HG03575 (cell line): ENCODE measurements at regions not wholly inside any gene's neighbourhood (a gene's known extent, or its start where the extent isn't known, plus 50 kb on each side); places are given as distances from the start of the nearest gene placed in this dataset.

ENCODE experiments used
- ATAC-seq: cut with Tn5 transposase; IDR thresholded peaks from one replicate; pipeline ENCODE4 v1.9.1; 2021; ENCODE audit not compliant: unreplicated experiment, insufficient number of reproducible peaks, low FRiP score; ENCODE audit errors: extremely low read depth

DNA sequence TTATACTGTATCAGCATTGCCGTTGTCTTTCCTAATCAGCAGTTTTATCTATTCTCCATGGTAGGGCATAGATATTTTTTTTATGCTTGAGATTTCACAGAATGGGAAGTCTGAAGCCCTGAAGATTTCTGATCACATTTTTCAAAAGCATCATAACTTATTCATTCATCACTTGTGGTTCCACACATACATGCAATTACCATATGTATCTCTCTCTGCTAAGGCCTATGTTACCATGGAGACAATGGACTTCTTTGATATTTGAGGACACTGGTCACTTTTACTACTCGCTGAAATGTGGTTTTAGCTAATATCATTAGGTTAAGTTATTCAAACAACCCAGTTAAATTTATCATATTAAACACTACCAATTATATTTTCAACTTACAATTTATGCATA is 1827.0 kb downstream of the MRPL39 start:
- ATAC-seq, result no peak

DNA sequence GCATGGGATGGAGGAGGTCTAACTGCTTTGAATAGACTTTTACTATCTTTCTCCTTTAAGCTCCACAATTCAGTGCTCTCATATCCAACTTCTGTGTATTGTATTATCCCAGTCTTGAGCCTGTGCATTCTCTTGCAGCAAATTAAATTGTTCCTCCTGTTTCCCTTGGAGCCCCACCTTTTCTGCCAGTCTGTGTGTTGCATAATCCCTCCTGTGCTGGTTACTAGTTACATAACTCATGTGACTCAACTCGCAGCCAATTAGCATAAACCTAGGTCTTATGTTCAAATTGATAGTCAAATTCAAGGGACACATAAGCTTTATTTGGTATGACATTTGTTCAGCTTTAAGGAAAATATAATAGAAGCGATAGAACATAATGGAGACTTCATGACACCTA is 1863.5 kb downstream of the MRPL39 start:
- ATAC-seq, result no peak

DNA sequence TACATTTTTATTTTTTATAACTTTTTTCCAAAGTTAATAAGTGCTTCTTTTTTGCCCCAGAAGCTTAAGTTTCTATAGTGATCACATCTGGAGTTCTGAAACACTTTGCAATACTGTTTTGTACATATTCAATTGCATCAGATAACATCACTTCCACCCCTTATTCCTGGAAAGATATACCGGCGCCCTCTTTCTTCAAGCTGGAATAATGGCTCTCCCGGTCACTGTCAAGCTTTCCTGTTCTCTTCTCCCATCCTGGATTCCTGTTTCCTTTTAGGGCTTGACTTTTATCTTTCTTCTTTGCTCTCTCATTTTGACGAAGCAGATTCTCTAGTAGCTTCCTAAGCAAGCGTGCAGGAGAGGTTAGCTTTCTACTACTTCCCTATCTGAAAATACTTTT is 1866.8 kb downstream of the MRPL39 start:
- no peak for ATAC-seq

DNA sequence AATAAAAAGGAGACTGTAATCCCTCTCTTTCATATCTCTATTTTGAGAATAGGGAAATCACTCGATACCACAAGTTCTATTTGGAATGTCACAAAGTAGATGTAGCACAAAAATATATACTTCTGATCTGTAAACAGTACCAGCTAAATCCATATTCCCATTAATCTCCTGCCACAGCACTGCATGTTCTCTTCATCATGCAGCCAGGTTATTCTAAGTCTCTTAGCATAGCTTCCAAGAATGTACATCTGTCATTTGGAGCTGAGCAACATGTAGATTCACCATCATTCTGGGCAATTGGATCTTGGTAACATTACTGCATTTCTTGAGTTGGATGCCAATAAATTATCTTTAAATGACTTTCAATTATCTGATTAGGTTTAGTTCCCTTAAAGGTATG is 1874.5 kb downstream of the MRPL39 start:
- no peak for ATAC-seq

DNA sequence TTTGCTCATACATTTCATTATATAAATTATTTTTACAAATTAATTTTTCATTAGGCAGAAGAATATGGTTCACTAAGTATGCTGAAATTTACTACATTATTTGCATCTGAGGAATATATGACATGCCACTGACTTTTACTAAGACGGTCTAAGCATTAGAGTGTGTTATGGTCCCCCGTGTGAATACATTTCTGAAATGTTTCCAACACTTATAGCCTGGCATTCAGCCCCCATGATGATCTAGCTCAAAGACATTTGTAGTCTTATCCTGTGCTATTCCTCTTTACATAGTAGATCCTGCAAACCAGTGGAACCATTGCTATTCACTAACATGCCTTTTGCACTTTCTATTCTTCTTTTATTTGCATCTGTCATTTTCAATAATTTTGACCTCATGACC is 1878.0 kb downstream of the MRPL39 start:
- no peak for ATAC-seq

DNA sequence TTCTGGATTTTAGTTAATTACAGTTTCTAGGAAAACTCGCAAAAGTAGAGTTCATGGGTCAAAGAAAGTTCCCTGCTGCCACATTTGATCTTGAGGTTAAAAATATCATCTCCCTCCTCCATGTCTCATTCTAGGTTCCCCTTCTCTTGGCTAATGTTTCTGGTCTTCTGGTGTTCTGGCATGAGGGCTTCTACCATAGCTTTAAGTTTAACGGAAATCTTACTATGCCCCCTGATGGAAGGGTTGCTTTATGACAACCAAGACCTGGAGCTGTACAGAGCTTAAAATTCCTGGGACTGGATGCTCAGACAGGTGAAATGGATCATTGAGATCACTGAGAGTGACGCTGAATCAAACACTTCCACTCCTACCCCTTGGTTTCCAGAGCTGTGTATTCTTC is 1881.7 kb downstream of the MRPL39 start:
- ATAC-seq, result no peak

DNA sequence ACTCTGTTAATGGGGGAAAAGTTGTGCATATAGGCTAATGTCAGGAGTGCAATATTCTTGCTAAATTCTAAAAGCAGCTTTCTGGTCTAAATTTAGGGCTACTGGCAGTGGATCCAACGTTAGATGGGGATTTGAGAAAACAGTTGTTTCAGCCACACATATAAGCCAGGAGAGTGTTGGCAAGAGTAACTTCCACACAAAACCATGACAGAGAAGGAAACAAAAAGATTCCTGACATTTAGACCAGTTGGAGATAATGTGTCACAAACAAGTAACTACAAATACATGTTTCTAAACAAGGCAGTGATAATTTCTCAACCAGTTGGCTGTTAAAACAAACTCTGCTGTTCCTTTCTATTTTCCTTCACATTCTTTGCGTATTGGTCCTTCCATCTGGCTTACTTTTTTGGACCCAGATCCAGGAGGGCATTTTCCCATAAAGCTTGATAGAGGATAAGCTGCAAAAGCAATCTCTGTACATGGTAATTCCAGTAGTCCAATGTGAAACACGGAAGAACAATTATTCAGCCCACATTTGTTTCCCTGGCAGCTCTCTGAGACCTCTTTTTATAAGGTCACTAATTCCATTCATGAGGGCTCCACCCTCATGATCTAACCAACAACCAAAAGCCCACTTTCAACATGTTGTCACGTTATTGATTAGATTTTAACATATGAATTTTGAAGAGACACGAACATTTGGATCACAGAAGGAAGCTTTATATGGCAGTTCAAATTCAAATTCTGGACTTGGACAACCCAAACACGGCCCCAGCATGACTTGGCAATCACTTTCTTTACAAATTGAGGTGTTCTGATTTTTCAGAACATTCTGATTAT is 1888.6 kb downstream of the MRPL39 start:
- no peak for ATAC-seq

DNA sequence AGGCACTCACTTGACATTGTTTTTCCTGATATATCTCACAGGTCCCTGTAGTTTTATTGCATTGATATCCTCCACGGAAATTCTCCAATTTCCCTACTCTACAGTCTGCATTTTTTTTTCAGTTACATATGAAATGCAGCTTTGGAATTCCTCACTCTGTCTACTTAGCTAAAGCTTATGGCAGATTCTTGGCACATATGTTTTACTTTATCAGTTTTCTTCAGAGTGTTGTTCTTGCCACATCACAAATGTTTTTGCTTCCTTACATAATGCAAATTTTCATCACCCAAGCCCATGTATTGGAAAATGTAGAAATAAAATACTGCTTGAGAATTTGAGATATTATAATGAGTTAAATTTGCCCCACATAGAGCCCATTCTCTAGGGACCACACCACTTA is 1895.1 kb downstream of the MRPL39 start:
- no peak for ATAC-seq

DNA sequence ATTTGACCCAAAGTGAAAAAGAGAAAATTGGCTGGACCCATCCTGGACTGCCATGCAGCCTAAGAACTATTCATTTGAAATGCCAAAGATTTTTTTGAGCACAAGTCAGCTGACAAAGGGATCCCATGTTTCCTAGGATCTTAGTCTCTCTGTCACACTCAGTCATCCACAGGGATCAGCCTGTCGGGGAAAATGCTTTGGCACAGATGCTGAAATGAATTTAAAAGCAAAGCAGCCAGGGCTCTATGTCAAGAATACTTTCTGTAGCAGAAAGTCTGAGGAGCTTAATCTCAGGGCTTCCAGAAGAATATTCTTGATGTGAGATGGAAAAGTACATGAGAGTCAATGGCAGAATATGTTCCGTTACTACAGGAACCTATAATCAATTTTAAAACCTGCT is 1900.8 kb downstream of the MRPL39 start:
- ATAC-seq, result no peak

DNA sequence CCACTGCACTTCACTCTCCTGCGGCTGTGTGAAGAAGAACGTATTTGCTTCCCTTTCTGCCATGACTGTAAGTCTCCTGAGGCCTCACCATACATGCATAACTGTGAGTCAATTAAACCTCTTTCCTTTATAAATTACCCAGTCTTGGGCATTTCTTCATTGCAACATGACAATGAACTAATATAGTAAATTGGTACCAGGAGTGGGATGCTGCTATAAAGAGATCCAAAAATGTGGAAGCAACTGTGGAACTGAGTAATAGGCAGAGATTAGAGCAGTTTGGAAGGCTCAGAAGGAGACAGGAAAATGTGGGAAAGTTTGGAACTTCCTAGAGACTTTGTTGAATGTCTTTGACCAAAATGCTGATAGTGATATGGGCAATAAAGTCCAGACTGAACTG is 1907.9 kb downstream of the MRPL39 start:
- no peak for ATAC-seq

DNA sequence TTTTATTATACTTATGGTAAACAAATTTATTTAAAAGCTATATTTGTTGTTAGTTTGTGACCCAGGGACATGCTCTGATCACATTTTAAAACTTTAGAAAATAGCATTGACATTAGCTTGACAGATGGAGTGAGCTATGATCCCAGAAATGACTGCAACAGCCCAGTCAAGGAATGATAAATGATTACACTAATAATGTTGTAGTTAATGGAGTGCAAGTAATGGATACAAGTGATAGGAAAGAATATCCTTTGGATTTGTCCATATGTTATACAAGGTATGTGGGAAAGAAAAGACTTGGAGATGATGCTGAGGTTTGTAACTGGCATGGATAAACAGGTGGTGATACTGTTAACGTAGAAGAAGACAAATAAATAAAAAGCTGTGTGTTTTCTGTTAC is 1908.7 kb downstream of the MRPL39 start:
- ATAC-seq, result no peak

DNA sequence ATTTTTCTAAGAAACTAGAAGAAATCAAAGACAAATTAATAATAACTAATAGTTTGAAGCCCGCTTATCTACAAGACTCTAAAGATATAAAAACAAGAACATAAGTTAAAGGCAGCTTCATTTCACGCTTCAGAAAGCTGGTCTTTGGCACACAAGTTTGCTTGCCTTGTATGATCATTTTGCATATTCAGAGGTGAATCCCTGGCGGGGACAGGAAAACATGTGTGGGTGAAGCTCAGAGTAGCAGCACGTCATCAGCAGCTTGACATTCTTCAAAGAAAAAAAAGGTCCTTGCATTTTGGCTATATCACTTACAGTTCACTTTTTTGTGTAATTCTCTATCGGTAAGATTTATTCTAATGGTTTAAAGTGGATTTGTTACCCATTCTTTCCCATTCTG is 1911.8 kb downstream of the MRPL39 start:
- ATAC-seq, result no peak

DNA sequence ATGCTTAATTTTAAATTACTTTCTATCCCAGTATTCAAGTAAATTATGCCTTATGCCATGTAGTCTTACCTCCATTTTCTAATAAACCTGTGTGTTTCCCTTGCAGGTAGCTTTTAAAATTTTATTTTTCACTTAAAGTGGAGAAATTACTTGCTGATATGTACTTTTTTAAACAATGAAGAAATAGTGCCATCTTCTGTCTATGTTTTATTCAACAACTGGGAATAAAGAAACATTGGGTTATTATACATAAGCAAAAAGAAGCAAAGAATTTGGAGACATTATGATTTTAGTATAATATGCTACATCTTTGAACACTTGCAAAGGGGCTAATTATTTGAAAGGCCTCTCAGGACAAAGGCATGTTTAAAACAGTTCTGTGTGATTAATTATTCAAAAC is 1912.9 kb downstream of the MRPL39 start:
- no peak for ATAC-seq

DNA sequence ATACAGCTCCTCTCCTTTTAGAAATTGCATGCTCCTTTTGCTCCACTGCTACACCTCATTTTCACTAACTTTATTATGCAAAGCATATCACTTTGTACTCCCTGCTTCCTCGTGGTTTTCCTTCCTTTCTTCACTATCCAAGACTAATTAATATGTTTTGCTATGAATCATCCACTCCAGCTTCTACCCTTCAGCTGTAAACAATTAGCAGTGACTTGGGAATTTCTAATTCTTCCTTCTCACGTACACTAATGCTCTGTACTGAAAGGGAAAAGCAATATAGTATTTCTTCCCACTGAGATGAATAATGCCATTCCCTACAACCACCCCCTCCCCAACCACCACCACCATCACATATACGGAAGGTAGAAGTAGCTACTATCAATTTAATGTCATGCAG is 1917.0 kb downstream of the MRPL39 start:
- no peak for ATAC-seq

DNA sequence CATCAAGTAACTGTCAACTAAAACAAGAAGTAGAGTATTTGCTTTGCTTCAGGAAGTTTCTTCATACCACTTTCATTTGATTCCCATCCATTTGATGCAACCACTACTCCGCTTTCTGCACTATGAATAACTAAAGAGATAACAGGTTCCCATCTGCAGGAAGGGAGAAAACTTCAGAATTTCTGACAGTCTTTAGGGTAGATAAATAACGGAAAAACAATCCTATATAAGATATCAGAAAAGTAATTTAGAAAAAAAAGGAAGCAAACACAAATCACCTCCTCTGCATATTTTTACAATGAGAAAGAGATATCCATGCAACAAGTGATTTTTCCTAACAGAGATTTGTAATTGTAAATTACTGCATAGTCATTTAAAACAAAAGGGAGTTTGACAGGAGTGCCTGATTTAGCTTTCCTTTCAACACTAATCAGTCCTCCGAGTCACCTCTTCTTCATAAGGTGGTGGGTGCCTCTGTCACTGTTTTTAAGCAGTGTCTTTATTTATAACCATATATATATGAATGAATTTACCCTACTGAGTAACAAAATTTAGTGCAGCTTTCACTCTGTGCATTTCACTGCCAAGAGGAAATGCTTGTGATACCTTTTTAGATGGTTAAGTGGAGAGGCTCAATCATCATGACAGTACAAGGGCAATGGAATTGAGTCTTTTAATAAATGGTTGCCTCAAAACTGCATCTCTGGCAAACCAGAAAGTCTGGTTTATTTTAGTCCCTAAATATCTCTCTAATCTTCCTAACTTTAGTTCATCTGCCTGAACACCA is 1920.4 kb downstream of the MRPL39 start:
- no peak for ATAC-seq

DNA sequence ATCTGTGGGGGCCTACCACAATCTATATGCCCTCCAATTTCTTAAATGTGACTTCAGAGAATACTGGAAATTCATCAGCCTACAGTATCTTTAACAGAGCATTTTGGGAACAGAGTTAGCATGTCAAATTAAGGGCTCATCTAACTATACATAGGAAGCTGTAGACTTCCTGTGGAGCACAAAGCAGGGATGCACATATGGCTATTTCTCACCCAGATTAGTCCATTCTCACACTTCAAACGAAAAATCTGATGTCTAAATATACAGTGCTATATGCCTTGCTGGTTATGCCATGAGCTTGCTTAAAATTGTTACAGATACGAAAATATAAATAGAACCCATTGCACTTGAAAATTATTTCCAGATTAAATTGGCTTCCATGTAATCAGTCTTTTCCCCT is 1922.8 kb downstream of the MRPL39 start:
- ATAC-seq, result no peak

DNA sequence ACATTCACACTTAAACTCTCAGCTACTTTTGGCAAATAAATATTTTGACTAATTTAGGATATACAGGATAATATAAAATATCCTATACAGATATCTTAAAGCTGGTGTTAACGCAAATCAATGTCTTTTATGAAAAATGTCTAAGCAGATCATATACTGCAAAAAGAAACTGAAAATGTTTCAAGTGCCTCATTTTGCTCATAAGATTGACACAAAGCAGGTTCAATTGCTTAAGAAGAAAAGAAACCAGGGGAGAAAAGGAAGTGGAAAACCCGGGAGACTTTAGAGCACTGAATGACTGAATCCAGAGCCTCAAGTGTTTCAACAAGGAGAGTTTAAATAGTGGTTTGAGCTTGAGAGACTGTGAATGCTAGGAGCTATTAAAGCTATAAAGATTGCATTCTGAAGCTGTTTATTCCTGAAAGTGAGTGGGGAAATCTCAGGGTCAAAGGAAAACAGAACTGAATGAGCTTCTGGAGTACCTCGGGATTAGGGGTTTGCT is 1943.0 kb downstream of the MRPL39 start:
- no peak for ATAC-seq

DNA sequence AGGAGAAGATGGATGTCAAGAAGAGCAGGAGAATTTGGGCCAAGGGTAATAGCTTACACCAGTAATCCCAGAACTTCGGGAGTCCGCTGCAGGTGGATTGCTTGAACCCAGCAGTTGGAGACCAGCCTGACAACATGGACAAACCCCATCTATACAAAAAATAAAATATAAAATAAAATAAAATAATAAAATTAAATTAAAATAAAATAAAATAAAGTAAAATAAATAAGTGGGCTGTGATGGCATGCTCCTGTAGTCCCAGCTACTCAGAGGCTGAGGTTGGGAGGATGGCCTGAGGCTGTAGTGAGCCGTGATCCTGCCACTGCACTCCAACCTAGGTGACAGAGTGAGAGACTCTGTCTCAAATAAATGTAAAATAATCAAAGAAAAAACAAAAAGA is 1946.7 kb downstream of the MRPL39 start:
- no peak for ATAC-seq

DNA sequence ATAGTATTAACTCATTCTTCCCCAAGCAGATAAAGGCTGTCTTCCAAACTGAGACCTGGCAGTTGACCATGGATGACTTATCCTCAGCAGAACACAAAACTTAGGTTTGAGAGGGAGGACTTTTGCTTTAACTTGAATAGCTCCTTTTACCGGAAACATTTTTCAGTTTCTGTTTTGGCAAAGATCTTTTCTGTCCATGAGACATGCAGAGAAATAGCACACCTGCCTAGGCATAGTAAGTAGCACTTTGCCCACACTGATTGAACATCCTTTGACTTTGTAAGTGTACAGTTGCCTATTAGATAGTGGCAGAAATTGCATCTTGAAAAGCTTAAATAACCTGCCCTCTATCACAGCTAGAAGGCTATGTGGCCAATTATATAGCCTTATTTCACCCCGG is 1962.5 kb downstream of the MRPL39 start:
- ATAC-seq, result no peak

DNA sequence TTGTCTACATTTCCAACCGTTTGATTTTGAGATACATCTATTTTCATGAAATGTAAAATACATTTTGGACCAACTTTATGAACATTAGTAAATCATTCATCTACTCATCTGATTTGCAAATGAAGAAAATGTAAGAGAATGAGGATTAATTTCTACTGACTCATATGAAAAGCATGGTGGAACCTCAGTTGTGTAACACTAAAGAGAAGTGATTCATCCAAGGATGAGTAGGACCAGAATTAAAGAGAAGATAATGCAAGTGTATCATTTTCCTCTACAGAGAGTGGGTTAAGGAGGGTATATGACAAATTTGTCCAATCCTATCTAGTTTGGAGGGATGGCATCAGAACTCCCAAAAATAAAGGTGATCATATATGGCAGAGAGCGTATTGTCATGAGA is 1967.6 kb downstream of the MRPL39 start:
- no peak for ATAC-seq
